Peyer's patch (tissue), 4 donors: ENCODE measurements at regions not wholly inside any gene's neighbourhood (a gene's known extent, or its start where the extent isn't known, plus 50 kb on each side); places are given as distances from the start of the nearest gene placed in this dataset.

ENCODE experiments used
- CTCF ChIP-seq, 6 experiments: fragments of 450-650 bp in 4 of 6; fragments of 200-600 bp in 2 of 6; sonication (generic) in 1 of 6; IDR thresholded peaks; one replicate each; pipeline ENCODE4 v1.5.1; 2017 to 2019; ENCODE audit warnings: antibody characterized with exemption in 6 of 6, mild to moderate bottlenecking in 3 of 6, moderate library complexity in 1 of 6
- POLR2A ChIP-seq, 2 donors: fragments of 450-650 bp; IDR thresholded peaks; one replicate each; pipeline ENCODE4 v1.5.1; 2017; ENCODE audit warnings: antibody characterized with exemption in 2 of 2, mild to moderate bottlenecking in 2 of 2, moderate library complexity in 2 of 2

GRCh38 chr11:86134580-86135318, 65.9 kb upstream of the PICALM start:
- no peak for TF ChIP-seq CTCF (IDR thresholded peaks at IDR 0.05)
- no peak for TF ChIP-seq POLR2A (IDR thresholded peaks at IDR 0.05)
